GM19452 (cell line): ENCODE measurements at regions not wholly inside any gene's neighbourhood (a gene's known extent, or its start where the extent isn't known, plus 50 kb on each side); places are given as distances from the start of the nearest gene placed in this dataset.

Experiments used
- ATAC-seq: cut with Tn5 transposase; IDR thresholded peaks from one replicate; pipeline ENCODE4 v1.9.1; 2021; ENCODE audit not compliant: unreplicated experiment

- no peak for ATAC-seq
These were observed 667.1 kb upstream of the RGMB start for GRCh38 chr5:98106116-98107031.

DNA sequence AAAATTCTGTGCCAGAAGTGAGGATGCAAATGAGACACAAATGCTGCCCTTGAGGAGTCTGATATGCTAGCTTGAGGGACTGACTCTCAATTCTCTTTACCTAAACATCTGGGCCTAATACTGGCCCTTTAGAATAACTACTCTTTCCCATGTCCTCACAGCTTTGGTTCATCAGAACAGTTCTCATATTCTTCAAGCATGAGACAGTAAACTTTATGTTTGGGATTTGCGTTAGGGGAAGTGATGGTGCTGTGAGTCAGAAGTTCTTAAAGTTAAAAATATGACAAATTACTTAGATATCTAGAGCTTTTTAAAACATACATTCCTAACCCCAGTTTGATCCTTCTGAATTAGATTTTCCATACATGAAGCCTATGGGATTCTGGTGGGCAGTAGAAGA, 665.0 kb upstream of the RGMB start:
- ATAC-seq = no peak

DNA sequence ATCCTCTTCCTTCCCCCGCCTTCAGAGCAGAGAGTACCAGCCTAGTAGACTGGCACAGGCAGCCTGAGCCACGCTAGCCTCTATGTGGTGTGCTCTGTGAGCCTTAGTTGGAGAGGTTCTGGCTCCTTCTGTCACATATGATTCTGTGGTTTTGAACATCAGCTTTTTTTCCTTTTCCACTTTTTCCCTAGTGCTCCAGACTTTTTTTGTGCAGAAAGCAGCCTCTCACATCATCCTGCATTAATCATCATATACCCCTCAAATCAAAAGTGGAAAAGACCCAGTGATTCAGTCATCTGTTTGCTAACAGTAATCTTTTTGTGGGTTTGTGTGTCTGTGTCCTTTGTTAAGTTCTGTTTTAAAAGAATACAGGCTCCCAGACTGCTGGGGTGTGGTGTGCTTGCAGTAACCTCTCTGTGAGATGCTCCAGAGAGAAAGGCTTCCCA, 663.9 kb upstream of the RGMB start:
- ATAC-seq = no peak

DNA sequence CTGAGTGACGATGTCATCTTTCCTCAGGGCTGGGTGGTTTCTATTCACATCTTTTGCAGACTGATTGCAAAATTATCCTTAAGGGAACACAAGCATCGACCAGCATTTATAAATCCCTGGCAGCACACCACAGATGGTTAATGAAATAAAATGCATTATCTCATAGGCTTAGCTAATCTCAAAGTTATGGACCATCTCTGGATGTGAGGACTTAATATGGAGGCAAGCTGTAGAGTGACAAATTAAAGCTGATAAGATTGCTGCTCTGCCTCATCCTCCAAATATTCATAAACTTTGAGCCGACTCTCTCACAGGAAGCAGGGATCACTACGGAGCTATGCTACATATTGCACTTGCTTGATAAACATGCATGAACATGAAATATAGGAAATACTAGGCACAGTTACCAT, 663.2 kb upstream of the RGMB start:
- ATAC-seq = no peak

DNA sequence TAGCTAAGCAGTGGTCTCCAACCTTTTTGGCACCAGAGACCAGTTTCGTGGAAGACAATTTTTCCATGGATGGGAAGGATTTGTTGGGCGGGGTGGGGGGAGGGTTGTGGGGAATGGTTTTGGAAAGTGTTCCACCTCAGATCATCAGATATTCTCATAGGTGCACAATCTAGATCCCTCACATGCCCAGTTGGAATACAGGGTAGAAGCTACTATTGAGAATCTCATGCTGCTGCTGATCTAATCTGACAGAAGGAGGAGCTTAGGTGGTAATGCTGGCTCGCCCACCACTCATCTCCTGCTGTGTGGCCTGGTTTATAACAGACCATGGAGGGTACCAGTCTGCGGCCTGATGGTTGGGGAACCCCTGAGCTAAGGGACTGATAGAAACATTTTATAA, 662.7 kb upstream of the RGMB start:
- no peak for ATAC-seq

DNA sequence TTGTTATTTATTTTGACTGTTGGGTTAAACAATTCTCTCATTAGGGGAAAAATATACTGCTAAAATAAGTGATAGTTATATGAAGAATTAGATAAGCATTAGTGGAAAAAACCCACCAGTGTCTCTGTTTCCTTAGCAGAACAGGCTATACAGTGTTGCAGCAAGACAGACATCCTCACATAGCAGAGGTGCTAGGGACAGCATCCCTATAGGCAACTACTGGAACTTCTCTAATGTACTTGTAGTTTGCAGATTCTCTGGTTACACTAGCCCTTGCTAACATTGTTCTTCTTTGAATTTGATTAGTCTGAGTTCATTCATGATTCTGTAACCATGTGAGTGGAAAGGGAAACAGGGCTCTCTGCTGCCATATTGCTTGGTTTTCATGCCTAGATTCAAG, 661.8 kb upstream of the RGMB start:
- ATAC-seq = no peak

GRCh38 chr5:98121036-98121936, 652.2 kb upstream of the RGMB start:
- ATAC-seq = no peak

- no peak for ATAC-seq
These were observed 645.2 kb upstream of the RGMB start for GRCh38 chr5:98128271-98128670.

DNA sequence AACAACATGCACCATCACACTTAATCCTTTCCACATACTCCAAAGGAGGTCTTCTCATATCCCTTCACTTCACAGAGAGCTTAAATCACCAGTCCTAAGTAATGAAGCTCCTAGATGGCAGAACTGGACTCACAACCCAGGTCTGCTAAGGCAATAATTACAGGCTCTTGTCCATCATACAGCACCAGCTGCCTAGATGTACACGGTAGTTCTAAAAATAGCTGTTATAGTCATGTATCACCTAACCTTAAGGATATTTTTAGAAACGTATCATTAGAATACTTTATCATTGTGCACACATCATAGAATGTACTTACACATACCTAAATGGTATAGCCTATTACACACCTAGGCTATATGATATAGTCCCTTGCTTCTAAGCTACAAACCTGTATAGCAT, 644.6 kb upstream of the RGMB start:
- no peak for ATAC-seq

DNA sequence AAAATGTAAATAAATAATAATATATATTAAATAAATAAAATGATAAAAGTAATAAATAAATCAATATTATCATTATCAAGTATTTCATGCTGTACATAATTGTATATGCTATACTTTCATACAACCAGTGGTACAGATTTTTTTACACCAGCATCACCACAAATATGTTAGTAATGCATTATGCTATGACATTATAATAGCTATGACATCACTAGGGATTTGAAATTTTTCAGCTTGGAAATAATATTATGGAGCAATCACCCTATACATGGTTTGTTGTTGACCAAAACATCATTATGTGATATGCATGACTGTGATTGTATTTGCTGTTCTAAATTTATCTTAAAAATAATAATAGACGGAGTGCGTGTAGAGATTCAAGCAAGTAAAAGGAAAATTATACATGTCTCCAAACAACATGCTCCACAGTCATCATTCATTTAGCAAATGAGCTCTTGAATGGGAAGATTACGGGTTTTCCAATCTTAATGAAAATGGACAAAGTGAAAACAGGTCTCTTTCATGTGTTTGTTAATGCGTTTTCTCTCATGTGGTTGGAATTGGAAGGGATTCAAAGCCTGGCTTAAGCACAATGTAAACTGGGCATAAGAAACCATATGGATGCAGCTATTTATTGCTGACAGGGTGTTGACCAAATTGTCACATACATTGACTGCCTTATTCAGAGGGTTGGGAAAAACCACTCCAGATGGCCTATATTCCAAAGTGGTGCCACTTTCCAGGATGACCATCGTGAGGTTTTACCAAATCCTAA, 643.0 kb upstream of the RGMB start:
- ATAC-seq = no peak

- ATAC-seq = no peak
These were observed 629.3 kb upstream of the RGMB start for GRCh38 chr5:98144116-98144515.

DNA sequence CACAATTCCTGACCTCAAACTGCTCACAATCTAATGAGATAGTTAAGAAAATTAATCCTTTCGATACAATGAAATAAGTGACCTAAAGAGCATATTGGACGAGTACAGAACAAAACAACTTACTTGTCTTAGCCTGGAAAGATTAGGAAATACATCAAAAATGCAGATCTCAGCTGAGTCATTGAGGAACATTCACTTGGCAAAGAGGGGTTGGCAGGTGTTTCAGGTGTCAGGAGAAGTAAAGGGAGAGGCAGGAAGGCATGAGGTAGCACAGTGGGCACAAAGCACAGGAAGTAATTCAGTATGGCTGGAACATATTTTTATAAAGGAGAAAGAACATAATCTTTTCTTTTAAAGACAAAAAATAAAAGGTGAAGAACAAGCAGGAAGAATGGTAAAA, 628.8 kb upstream of the RGMB start:
- no peak for ATAC-seq

DNA sequence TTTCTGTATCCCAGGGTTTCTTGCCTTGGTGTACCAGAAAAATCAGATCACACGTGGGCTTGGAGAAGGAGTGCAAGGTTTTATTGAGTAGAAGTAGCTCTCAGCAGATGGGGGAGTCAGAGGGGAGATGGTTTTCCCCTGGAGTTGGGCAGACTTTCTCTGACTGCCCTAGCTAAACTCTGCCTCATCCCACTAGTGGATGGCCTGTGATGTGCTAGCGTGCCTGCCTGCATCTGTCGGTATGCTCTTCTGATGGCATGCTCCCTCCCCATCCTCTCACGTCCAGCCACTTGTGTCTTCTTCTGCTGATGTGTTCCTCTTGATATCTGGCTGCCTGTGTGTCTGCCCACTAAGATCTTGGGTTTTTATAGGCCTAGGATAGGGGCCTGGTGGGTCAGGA, 616.1 kb upstream of the RGMB start:
- no peak for ATAC-seq

DNA sequence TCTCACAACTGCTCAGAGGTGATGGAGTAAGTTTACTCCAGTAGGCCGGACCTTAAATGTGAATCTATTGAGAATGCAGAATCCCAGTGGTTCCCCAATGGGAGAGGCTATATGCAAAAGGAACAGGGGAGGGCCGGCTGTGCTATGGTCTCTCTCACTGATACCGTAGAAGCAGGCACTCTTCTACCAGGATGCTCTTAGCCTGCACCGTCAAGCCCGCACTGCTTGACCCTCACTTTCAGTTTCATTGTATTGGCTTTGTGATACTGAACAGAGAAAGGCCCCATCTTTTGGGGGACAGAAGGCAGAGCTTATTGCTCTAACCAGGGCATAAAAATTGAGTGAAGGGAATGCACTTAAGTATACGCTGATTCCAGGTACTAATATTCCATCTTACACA, 615.0 kb upstream of the RGMB start:
- no peak for ATAC-seq

DNA sequence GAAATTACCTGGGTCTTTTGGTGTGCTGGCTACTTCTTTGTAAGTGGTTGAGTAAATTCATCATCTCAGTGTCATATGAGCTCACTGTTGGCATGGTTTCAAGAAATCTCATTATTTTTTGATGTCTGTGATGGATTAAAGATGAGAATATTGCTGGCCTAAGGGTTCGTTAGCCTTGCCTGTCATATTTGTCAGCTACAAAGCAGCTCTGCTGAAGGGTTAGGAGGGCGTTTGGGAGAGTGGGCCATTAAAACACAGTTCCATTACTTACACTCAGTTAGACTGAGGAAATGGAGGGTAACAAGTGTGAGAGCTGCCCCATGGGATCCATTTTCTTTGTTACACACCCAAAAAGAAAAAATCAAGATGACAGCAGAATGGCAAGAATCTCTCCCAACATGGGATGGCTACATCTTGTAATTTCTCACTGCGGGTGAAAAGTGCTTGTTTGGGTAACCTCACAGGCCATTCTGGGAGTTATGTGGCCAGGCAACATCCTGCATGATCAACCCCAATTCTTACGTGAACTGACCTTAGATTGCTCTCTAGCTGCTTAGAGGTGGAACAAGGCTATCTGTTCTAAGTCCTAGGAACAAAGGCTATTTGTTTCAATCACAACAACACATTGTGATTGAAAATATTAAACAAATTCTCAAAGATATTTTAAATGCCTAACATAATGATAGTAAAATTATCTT, 609.5 kb upstream of the RGMB start:
- ATAC-seq = no peak

- no peak for ATAC-seq
These were observed 604.6 kb upstream of the RGMB start for GRCh38 chr5:98168871-98169270.

GRCh38 chr5:98170994-98171393, 602.5 kb upstream of the RGMB start:
- ATAC-seq = no peak

GRCh38 chr5:98173334-98173733, 600.1 kb upstream of the RGMB start:
- no peak for ATAC-seq

GRCh38 chr5:98175474-98175873, 598.0 kb upstream of the RGMB start:
- ATAC-seq = no peak
